K562 (cell line): ENCODE measurements at regions not wholly inside any gene's neighbourhood (a gene's known extent, or its start where the extent isn't known, plus 50 kb on each side); places are given as distances from the start of the nearest gene placed in this dataset.

Experiments used
- AFF1 ChIP-seq, 2 experiments: fragments of 450-650 bp; IDR thresholded peaks; 2 replicates each; pipeline ENCODE4 v1.6.1; 2018; ENCODE audit warnings: mild to moderate bottlenecking in 2 of 2, low read depth in 1 of 2; ENCODE audit not compliant: partially characterized antibody in 2 of 2
- AFF4 ChIP-seq: sonication (generic); formaldehyde crosslinking; IDR thresholded peaks from 2 replicates; pipeline ENCODE4 v1.8.0; 2023; ENCODE audit warnings: mild to moderate bottlenecking, missing genetic modification reagents

GRCh38 chr2:195486520-195486919 is 170.5 kb upstream of the SLC39A10 start (continued):
- no peak for TF ChIP-seq AFF4 (CRISPR knock-in tag)
- TF ChIP-seq AFF1 (IDR thresholded peaks at IDR 0.05; ENCODE audit: low read depth in 1 of 2, partially characterized antibody in 2 of 2): no peak
